NOMO-1 treated with DMSO at 0.1 percent for 48 hours (cell line): ENCODE measurements at regions not wholly inside any gene's neighbourhood (a gene's known extent, or its start where the extent isn't known, plus 50 kb on each side); places are given as distances from the start of the nearest gene placed in this dataset.

ENCODE experiments used
- DNase-seq: peaks from one replicate; lab custom pipeline; 2025; ENCODE audit not compliant: unreplicated experiment; lab: John Stamatoyannopoulos, UW

GRCh38 chr10:44845361-44846175 lies 65.6 kb upstream of the TMEM72 start:
- DNase-seq: no peak

- DNase-seq: no peak
Measured at GRCh38 chr10:44847110-44847509, 64.0 kb upstream of the TMEM72 start.

DNA sequence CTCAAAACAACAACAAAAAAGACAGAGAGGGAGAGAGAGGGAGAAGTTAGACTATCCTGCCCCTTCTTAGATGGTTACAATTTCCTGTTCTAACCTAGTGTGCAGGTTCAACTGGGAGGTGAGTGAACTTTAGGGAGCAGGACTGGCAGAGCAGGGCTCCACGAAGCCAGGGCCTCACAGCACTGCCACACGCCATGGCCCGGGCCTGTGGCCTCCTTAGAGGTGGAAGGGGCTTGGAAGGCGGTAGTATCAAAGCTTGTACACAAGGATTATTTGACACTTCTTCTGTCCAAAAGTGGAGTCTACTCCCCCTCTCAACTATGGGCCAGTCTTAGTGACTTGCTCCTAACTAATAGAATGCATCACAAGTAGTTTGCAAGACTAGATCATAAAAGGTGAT lies 62.9 kb upstream of the TMEM72 start:
- DNase-seq: no peak

DNA sequence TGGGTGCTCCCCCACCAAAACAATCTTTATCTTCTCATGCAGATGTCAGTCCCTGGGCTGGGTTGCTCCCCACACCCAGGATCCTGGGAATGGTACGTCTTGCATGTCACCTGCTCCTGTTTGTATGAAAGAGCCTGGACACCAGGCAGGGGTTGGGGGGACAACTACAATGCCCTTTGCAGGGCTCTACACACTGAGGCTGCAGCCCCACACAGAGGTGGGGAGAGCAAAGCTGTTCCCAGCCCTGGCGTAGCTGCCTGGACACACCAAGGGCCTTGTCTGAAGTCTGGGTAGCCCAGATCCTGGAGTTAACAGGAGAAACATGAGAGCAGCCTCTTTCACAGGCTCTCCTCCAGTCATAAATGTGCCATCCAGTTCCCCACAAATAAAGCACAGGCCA lies 61.2 kb upstream of the TMEM72 start:
- DNase-seq: no peak

DNA sequence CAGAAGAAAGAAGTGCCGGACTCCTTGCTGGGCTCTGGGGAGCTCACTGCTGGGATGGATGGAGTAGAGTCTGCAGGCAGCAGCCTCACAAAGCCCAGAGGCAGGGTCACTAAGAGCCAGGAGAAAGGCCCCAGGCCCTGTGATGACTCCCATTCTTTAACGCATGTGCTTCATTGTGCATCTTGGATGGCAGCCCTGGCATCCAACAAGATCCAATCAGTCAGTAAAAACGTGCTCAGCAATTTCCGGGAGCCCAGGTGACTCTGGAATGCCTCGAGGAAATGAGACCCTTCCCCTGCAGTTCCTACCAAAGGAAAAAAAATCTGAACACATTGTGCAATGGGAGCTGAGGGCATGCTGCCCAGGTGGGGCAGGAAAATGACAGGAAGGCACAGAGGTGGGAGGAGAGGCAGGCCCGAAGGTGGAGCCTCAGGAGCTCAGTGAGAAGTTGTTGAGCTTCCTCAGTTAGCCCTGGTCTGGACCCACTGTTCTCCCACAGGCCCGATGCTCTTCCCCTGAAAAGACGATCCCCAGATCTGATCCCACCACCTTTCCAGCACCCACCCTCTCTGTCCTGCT lies 60.7 kb upstream of the TMEM72 start:
- DNase-seq: no peak

DNA sequence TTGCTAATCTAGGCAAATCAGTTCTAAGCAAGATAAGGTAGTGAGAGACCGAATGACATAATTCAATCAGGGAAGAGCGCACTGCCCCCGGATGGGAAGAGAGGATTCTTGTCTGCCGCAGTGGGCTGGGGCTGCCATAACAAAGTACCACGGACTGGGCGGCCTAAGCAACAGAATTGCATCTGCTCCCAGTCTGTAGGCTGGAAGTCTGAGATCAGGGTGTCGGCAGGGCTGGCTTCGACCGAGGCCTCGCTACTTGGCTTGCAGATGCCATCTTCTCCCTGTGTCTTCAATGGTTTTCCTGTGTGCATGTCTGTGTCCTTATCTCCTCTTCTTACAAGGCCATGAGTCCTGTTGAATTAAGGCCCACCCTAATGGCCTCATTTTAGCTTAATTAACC lies 59.7 kb upstream of the TMEM72 start:
- DNase-seq: no peak

GRCh38 chr10:44851881-44852280 lies 59.3 kb upstream of the TMEM72 start:
- DNase-seq: no peak

DNA sequence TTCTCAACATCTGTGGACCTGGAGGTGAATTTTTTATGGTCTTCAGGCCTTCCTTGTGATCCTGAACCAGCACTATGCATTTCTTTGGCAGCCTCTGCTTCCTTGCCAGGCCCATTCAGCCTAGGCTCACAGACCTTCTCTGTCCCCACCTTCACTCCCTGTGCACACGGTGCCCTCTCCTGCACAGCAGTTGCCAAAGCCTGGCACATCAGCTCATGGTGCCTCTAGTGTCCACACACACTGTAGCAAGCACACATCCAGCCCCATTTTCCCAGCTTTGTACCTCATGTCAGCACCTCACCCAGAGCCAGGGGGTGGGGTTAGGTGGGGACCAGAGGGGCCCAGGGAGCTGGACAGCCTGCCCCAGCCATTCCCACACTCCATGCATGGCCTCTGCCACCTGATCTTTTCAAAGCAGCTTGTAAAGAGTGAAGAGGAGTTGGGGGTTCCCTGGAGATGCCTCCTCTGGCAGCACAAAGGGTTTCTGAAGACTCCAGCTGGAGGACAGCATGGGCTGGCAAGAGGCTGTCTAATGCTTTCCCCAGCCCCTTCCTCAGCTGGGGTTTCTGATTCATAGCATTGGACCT lies 57.9 kb upstream of the TMEM72 start:
- DNase-seq: peak; percentile 7

DNA sequence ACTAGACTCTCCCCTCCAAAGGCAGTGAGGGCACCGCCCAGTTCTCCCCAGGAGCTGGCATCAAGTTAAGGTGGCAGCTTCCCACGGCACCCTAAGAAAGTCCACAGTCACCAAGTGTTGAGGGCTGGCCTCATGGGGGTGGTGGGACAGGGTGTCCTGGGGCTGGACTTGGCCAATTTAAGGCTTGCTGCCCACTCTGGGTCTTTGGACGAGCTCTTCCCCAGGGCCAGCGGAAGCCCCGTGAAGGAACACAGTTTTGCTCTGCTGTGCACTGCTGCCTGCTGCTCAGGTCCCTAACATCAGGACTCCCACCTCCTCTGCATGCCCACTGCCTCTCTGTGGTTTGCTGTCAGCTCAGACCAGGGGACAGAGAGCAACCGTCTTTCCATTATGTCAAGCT lies 57.3 kb upstream of the TMEM72 start:
- DNase-seq: no peak

DNA sequence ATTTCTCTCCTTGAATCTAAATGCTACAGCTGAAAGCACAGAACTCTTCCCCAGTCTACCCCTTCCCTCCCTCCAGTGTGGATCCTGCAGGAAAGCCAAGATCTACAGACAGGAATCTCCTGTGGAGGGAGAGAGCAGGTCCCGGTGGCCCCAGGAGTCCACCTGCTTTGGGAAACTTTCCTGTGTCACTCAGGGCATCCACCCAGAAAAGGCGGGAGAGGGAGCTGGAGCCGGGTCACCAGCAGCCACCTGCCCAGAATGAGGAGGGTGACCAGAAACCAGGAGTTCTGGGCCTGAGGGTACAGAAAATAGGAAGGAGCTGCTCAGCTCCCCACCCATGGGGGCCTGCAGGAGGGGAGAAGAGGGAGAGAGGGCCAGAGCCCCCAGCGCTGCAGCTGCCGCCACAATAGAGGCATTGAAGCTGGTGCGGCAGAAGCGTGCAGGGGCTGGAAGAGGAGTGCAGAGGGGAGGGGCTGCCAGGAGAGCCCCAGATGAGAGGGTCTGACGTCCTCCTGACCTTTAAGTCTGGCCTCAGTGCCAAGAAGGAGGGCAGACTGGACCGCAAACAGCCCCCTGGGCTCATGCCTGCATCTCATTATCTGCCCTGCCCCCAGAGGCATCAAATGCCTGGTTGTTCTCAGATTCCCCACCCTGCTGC lies 56.3 kb upstream of the TMEM72 start:
- DNase-seq: no peak

- DNase-seq: no peak
Measured at GRCh38 chr10:44856696-44857095, 54.4 kb upstream of the TMEM72 start.

DNA sequence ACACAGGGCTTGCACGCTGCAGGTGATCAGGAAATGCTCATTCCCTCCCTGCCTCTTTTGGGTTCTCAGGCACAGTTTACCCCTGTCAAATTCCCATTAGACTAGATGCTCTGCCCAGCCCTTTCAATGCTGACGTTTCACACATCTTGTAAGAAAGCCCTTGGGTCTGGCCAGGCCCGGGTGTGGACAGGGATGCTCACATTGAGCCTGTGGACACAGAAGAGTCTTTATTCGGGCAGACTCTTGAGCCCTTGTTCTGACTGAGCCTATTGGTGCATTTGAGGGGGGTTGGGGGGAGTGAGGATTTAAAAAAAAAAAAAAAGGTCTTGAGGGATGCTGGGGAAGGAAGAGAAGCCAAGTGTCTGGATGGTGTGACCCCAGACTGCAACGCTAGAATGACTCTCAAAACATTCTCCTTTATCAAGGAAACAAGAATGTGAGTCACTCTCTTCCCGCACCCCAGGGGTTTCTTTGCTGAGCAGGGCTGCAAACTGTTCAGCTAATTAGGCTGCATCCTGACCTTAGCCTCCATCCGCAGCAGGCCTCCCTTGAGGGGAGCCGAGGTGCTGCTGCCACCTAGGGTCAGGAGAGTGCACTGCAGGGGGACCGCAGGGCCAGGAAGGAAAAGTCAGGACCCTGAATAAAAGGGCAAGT lies 53.6 kb upstream of the TMEM72 start:
- peak; percentile 45 for DNase-seq

DNA sequence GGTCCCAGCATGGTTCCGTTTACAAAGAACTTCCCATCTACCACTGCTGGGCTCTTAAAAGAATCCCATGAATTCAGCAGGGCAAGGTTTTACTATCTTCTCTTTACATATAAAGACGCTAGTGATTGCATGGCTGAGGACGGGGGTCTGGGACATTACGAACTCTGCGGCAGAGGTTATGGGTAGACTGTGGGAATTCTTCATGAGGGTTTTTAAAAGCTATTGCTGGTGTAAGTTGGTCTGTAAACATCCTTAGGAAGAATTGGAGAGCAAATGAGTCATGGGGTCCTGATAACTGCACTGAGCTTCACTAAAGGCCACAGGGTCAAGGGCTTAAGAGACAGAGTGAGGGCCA lies 53.1 kb upstream of the TMEM72 start:
- no peak for DNase-seq

- DNase-seq: no peak
Measured at GRCh38 chr10:44858988-44859387, 52.1 kb upstream of the TMEM72 start.

GRCh38 chr10:44859546-44860285 lies 51.4 kb upstream of the TMEM72 start:
- DNase-seq: no peak

DNA sequence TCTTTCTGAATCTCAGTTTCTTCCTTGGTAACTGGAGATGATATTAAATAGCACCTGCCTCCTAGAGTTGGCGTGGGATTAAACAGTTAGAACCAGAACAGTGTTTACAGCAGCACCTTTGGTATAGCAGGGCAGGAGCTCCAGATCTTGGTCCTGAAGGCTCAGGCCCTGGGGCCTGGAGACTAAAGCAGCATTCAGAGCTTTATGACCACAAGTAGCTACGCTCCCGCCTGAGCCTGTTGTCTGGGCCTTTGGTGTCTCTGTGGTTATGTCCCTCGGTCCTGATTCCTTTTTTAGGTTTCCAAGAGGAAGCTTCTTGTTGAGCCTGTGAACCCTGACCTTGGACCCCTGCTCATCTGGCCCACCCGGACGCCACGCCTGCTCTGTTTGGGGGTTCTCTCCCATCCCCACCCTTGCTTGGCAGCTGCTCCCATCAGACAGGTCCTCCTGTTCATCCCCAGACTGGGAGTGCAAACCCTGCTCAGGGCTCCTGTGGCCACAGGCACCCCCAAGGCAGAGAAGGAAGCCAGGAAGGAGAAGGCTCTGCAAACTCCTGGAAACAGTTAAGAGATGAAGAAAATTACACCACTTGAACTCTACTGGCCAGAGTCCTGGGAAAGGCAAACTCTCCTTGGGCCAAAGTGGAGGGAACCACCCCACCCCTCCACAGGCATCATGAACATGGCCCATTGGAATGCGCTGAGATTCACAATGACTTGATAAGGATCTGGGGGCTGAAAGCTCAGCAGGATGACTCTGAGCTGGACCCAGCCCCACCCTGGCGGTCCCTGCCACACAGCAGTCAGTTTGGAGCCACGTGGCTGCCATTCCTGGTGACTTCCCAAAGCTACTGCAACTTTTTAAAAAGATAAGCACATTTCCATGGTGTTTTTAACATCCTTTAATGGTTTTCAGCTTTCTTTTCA lies 50.1 kb upstream of the TMEM72 start:
- no peak for DNase-seq
